HEK293 (cell line): ENCODE measurements at regions not wholly inside any gene's neighbourhood (a gene's known extent, or its start where the extent isn't known, plus 50 kb on each side); places are given as distances from the start of the nearest gene placed in this dataset.

ENCODE experiments used
- CTCF ChIA-PET: fragments of 350-600 bp; formaldehyde crosslinking; extraction: SDS; loops from one replicate; lab custom pipeline; 2021; ENCODE audit warnings: antibody characterized with exemption; lab: Yijun Ruan, JAX
- POLR2A ChIA-PET: fragments of 300-600 bp; formaldehyde crosslinking; extraction: SDS; loops from one replicate; lab custom pipeline; 2020; ENCODE audit warnings: antibody characterized with exemption, inconsistent platforms; lab: Yijun Ruan, JAX
- H3K27ac ChIP-seq: fragments of 200-500 bp; sonication (Bioruptor generic); 2 replicates; pipeline ENCODE4 v1.5.1; 2014; ENCODE audit warnings: low read depth, low read length, control low read depth, inconsistent platforms; ENCODE audit errors: extremely low read depth
- H3K36me3 ChIP-seq, 2 experiments: fragments of 200-500 bp in 1 of 2; sonication (Bioruptor generic) in 1 of 2; 1 replicate in 1 of 2; 2 replicates in 1 of 2; pipeline ENCODE4 v1.5.1; 2014 to 2017; ENCODE audit warnings: inconsistent platforms in 2 of 2, low read length in 2 of 2; ENCODE audit not compliant: control insufficient read depth in 2 of 2, insufficient read depth in 1 of 2
- H3K4me1 ChIP-seq: fragments of 200-500 bp; sonication (Bioruptor generic); 2 replicates; pipeline ENCODE4 v1.5.1; 2014; ENCODE audit warnings: mild to moderate bottlenecking, low read length, inconsistent platforms; ENCODE audit not compliant: control insufficient read depth, insufficient read depth
- H3K4me3 ChIP-seq: 2 replicates; pipeline ENCODE4 v1.5.1; 2011; ENCODE audit warnings: low read depth, mild to moderate bottlenecking, control low read depth, low read length, moderate library complexity
- H3K9me3 ChIP-seq: fragments of 200-500 bp; sonication (Bioruptor generic); 2 replicates; pipeline ENCODE4 v1.5.1; 2014; ENCODE audit warnings: low read depth, low read length, inconsistent platforms; ENCODE audit not compliant: control insufficient read depth, insufficient read depth
- KLF17 ChIP-seq: fragments of 450-650 bp; formaldehyde crosslinking; IDR thresholded peaks from 2 replicates; pipeline ENCODE4 v1.5.1; 2016; ENCODE audit warnings: missing biosample characterization, missing genetic modification characterization
- KLF7 ChIP-seq: fragments of 450-650 bp; formaldehyde crosslinking; IDR thresholded peaks from 2 replicates; pipeline ENCODE4 v1.5.1; 2016; ENCODE audit warnings: missing biosample characterization, missing genetic modification characterization, borderline replicate concordance
- PRDM4 ChIP-seq: fragments of 450-650 bp; formaldehyde crosslinking; IDR thresholded peaks from 2 replicates; pipeline ENCODE4 v1.5.1; 2017; ENCODE audit warnings: missing biosample characterization, missing genetic modification characterization
- RBAK ChIP-seq: fragments of 450-650 bp; formaldehyde crosslinking; IDR thresholded peaks from 2 replicates; pipeline ENCODE4 v1.5.1; 2016; ENCODE audit warnings: missing biosample characterization, missing genetic modification characterization
- ZBTB11 ChIP-seq: fragments of 450-650 bp; formaldehyde crosslinking; conservative IDR thresholded peaks from 2 replicates; pipeline ENCODE4 v1.5.1; 2016; ENCODE audit warnings: low read depth, missing biosample characterization, missing genetic modification characterization
- ZBTB17 ChIP-seq: fragments of 450-650 bp; formaldehyde crosslinking; IDR thresholded peaks from 2 replicates; pipeline ENCODE4 v1.5.1; 2016; ENCODE audit warnings: missing biosample characterization, missing genetic modification characterization
- ZBTB20 ChIP-seq: fragments of 450-650 bp; formaldehyde crosslinking; IDR thresholded peaks from 2 replicates; pipeline ENCODE4 v1.5.1; 2016; ENCODE audit warnings: missing biosample characterization, missing genetic modification characterization
- ZFP37 ChIP-seq: fragments of 450-650 bp; formaldehyde crosslinking; IDR thresholded peaks from 2 replicates; pipeline ENCODE4 v1.5.1; 2016; ENCODE audit warnings: missing biosample characterization, missing genetic modification characterization
- ZNF16 ChIP-seq: fragments of 450-650 bp; formaldehyde crosslinking; IDR thresholded peaks from 2 replicates; pipeline ENCODE4 v1.5.1; 2016; ENCODE audit warnings: low read depth, missing biosample characterization, missing genetic modification characterization
- ZNF274 ChIP-seq, 2 experiments: fragments of 200-500 bp in 1 of 2; fragments of 450-650 bp in 1 of 2; sonication (Bioruptor generic) in 1 of 2; formaldehyde crosslinking in 1 of 2; IDR thresholded peaks; 2 replicates each; pipeline versions ENCODE4 v1.5.1 to v1.6.1; 2014 to 2016; ENCODE audit warnings: borderline replicate concordance in 1 of 2, inconsistent platforms in 1 of 2, low read length in 1 of 2, missing biosample characterization in 1 of 2, missing genetic modification characterization in 1 of 2
- ZNF341 ChIP-seq: fragments of 450-650 bp; formaldehyde crosslinking; IDR thresholded peaks from 2 replicates; pipeline ENCODE4; 2016; ENCODE audit warnings: low read depth, missing biosample characterization, missing genetic modification characterization
- ZNF433 ChIP-seq: fragments of 450-650 bp; formaldehyde crosslinking; IDR thresholded peaks from 2 replicates; pipeline ENCODE4 v1.5.1; 2016; ENCODE audit warnings: missing biosample characterization, missing genetic modification characterization, low read depth
- ZNF621 ChIP-seq: fragments of 450-650 bp; formaldehyde crosslinking; IDR thresholded peaks from 2 replicates; pipeline ENCODE4 v1.5.1; 2017; ENCODE audit warnings: missing biosample characterization, missing genetic modification characterization
- ZNF624 ChIP-seq: fragments of 450-650 bp; formaldehyde crosslinking; IDR thresholded peaks from 2 replicates; pipeline ENCODE4 v1.5.1; 2017; ENCODE audit warnings: missing biosample characterization, missing genetic modification characterization
- ZNF701 ChIP-seq: fragments of 450-650 bp; formaldehyde crosslinking; IDR thresholded peaks from 2 replicates; pipeline ENCODE4 v1.5.1; 2016; ENCODE audit warnings: missing biosample characterization, missing genetic modification characterization
- ZNF830 ChIP-seq: fragments of 450-650 bp; IDR thresholded peaks from 2 replicates; pipeline ENCODE4 v1.5.0; 2018; ENCODE audit warnings: missing biosample characterization, missing genetic modification characterization, low read depth, mild to moderate bottlenecking, moderate library complexity
- ZNF843 ChIP-seq: fragments of 450-650 bp; formaldehyde crosslinking; IDR thresholded peaks from 2 replicates; pipeline ENCODE4 v1.5.1; 2016; ENCODE audit warnings: missing biosample characterization, missing genetic modification characterization
- ZSCAN23 ChIP-seq: fragments of 450-650 bp; formaldehyde crosslinking; IDR thresholded peaks from 2 replicates; pipeline ENCODE4 v1.5.1; 2016; ENCODE audit warnings: missing biosample characterization, missing genetic modification characterization

- TF ChIP-seq ZNF16 (no peak), ZNF830 (tag by site-specific recombination) (no peak), ZNF701 (tag by site-specific recombination) (no peak), ZBTB11 (tag by site-specific recombination) (no peak)
- TF ChIP-seq, all 188 proteins: peak for 0
These were observed 2291.6 kb upstream of the WWC1 start (continued) for GRCh38 chr5:165999693-166000320.

- ChIA-PET POLR2A (no interaction called here), CTCF (no interaction called here)
- H3K4me1 ChIP-seq: no peaks in the 10 kb centered on the region
- no peaks in the 10 kb centered on the region for H3K36me3 ChIP-seq
- H3K27ac ChIP-seq: no peak overlapping the region
- TF ChIP-seq RBAK (tag by site-specific recombination): no peak
- TF ChIP-seq ZNF624 (tag by site-specific recombination): no peak
- TF ChIP-seq ZNF274 (IDR thresholded peaks at IDR 0.05; ENCODE audit: low read length): no peak
- no peak for TF ChIP-seq ZNF274 (tag by site-specific recombination; IDR thresholded peaks at IDR 0.05; ENCODE audit: borderline replicate concordance)
- no peak for TF ChIP-seq ZNF843 (tag by site-specific recombination)
- no peak for TF ChIP-seq ZNF621
- no peak for TF ChIP-seq KLF7 (tag by site-specific recombination)
- no peak for TF ChIP-seq ZBTB20 (tag by site-specific recombination)
- no peak for TF ChIP-seq ZNF433 (tag by site-specific recombination)
- no peak for TF ChIP-seq PRDM4 (tag by site-specific recombination)
- no peak for TF ChIP-seq ZNF341 (tag by site-specific recombination)
- no peak for TF ChIP-seq ZFP37
- no peak for TF ChIP-seq KLF17 (tag by site-specific recombination)
- TF ChIP-seq ZSCAN23: no peak
- TF ChIP-seq ZBTB17 (tag by site-specific recombination): no peak
- no peaks in the 10 kb centered on the region for H3K9me3 ChIP-seq
- H3K4me3 ChIP-seq: no peak overlapping the region
These were observed 2287.4 kb upstream of the WWC1 start for GRCh38 chr5:166004006-166004405.
